ENCODE measurements at regions not wholly inside any gene's neighbourhood (a gene's known extent, or its start where the extent isn't known, plus 50 kb on each side); places are given as distances from the start of the nearest gene placed in this dataset.

- Histone ChIP-seq H3K36me3 (ENCODE audit: control insufficient read depth, insufficient read depth, low read length) (no peaks in the 10 kb centered on the region), H3K4me1 (ENCODE audit: control insufficient read depth, insufficient read depth, low read length) (no peaks in the 10 kb centered on the region), H3K27ac (ENCODE audit: low read length) (no peak overlapping the region), H3K27me3 (ENCODE audit: control insufficient read depth, insufficient read depth, low read length) (no peaks in the 10 kb centered on the region), H3K9me3 (ENCODE audit: control insufficient read depth, insufficient read depth, low read depth, low read length) (no peaks in the 10 kb centered on the region), H3K4me3 (ENCODE audit: low read depth in 2 of 2, low read length in 2 of 2) (no peak overlapping the region)
- no peak for ATAC-seq
- BruUV-seq (replicated peaks) = no TSS peak
- ChIA-PET POLR2A (no interaction called here), CTCF (no interaction called here)
- in situ Hi-C loops (cut with HindIII; ENCODE audit: low pct_unique_long_range_greater_than_20kb, low sequenced_read_pairs) (no loop called here), intact Hi-C loops (cut with micrococcal nuclease; ENCODE audit: unreplicated experiment) (no loop called here)
- no peak for DNase-seq (ENCODE audit: low read depth, low spot score)
- TF ChIP-seq TCF7L2 (IDR thresholded peaks at IDR 0.05; ENCODE audit: low read depth, low read length) (no peak), SIN3A (IDR thresholded peaks at IDR 0.05; ENCODE audit: borderline replicate concordance, insufficient read depth, low read depth, low read length) (no peak), CTCF (IDR thresholded peaks at IDR 0.05) (no peak), REST (IDR thresholded peaks at IDR 0.05; ENCODE audit: insufficient read depth in 1 of 2, low read depth in 2 of 2, low read length in 1 of 2) (no peak), POLR2AphosphoS5 (IDR thresholded peaks at IDR 0.05; ENCODE audit: low read depth, low read length) (no peak)
Observed at GRCh38 chr12:91275321-91275720, 92.7 kb upstream of the DCN start.

- CTCF ChIA-PET = no interaction called here
Observed at GRCh38 chr12:91274916-91275315, 92.3 kb upstream of the DCN start.

More at GRCh38 chr12:91274916-91275315, 92.3 kb upstream of the DCN start:
- TF ChIP-seq REST (IDR thresholded peaks at IDR 0.05; ENCODE audit: insufficient read depth in 1 of 2, low read depth in 2 of 2, low read length in 1 of 2) (no peak), POLR2AphosphoS5 (IDR thresholded peaks at IDR 0.05; ENCODE audit: low read depth, low read length) (no peak), CTCF (IDR thresholded peaks at IDR 0.05) (no peak), SIN3A (IDR thresholded peaks at IDR 0.05; ENCODE audit: borderline replicate concordance, insufficient read depth, low read depth, low read length) (no peak), TCF7L2 (IDR thresholded peaks at IDR 0.05; ENCODE audit: low read depth, low read length) (no peak)
- H3K27me3 ChIP-seq (ENCODE audit: control insufficient read depth, insufficient read depth, low read length) = no peaks in the 10 kb centered on the region
- no peak overlapping the region for H3K4me3 ChIP-seq (ENCODE audit: low read depth in 2 of 2, low read length in 2 of 2)
- DNase-seq (ENCODE audit: low read depth, low spot score) (no peak), ATAC-seq (no peak)
- no peak overlapping the region for H3K27ac ChIP-seq (ENCODE audit: low read length)
- BruUV-seq (replicated peaks) = no TSS peak
- POLR2A ChIA-PET = no interaction called here
- H3K4me1 ChIP-seq (ENCODE audit: control insufficient read depth, insufficient read depth, low read length) = no peaks in the 10 kb centered on the region
- no peaks in the 10 kb centered on the region for H3K9me3 ChIP-seq (ENCODE audit: control insufficient read depth, insufficient read depth, low read depth, low read length)
- intact Hi-C loops (cut with micrococcal nuclease; ENCODE audit: unreplicated experiment) (no loop called here), in situ Hi-C loops (cut with HindIII; ENCODE audit: low pct_unique_long_range_greater_than_20kb, low sequenced_read_pairs) (no loop called here)
- H3K36me3 ChIP-seq (ENCODE audit: control insufficient read depth, insufficient read depth, low read length) = no peaks in the 10 kb centered on the region
